Mesothelial cell of epicardium (in vitro differentiated cells): ENCODE measurements at regions not wholly inside any gene's neighbourhood (a gene's known extent, or its start where the extent isn't known, plus 50 kb on each side); places are given as distances from the start of the nearest gene placed in this dataset.

Experiments used
- DNase-seq, 2 experiments: peaks; one replicate each; pipeline ENCODE4 v3.0.0; 2021; ENCODE audit warnings: low spot score in 2 of 2; ENCODE audit not compliant: unreplicated experiment in 2 of 2
- H3K27ac Mint-ChIP-seq: 2 replicates; pipeline ENCODE4 v1.8.0; 2021; ENCODE audit warnings: mixed read lengths
- H3K27me3 Mint-ChIP-seq: 2 replicates; pipeline ENCODE4 v1.8.0; 2021; ENCODE audit warnings: low read depth, mixed read lengths
- H3K36me3 Mint-ChIP-seq: 2 replicates; pipeline ENCODE4 v1.8.0; 2021; ENCODE audit warnings: mixed read lengths
- H3K4me1 Mint-ChIP-seq: 2 replicates; pipeline ENCODE4 v1.8.0; 2021; ENCODE audit warnings: mixed read lengths
- H3K4me3 Mint-ChIP-seq: 2 replicates; pipeline ENCODE4 v1.8.0; 2021; ENCODE audit warnings: mild to moderate bottlenecking, moderate library complexity, mixed read lengths
- H3K9me3 Mint-ChIP-seq: 2 replicates; pipeline ENCODE4 v1.8.0; 2021; ENCODE audit warnings: mixed read lengths
- CTCF ChIP-seq: fragments of 200-600 bp; sonication (generic); IDR thresholded peaks from one replicate; pipeline ENCODE4 v1.5.0; 2021; ENCODE audit warnings: antibody characterized with exemption; ENCODE audit not compliant: unreplicated experiment

GRCh38 chrX:131709553-131709952 lies 165.7 kb downstream of the OR13H1 start:
- Mint-ChIP-seq H3K27me3 (no peaks in the 10 kb centered on the region), H3K36me3 (peaks cover 86% of the 10 kb centered on the region), H3K4me3 (no peak overlapping the region), H3K9me3 (peaks cover 46% of the 10 kb centered on the region), H3K27ac (no peak overlapping the region), H3K4me1 (no peaks in the 10 kb centered on the region)
- TF ChIP-seq CTCF = no peak
- DNase-seq = no peak

- Mint-ChIP-seq H3K4me1 (no peaks in the 10 kb centered on the region), H3K4me3 (no peak overlapping the region), H3K27me3 (no peaks in the 10 kb centered on the region), H3K9me3 (peaks cover 40% of the 10 kb centered on the region), H3K36me3 (peaks cover 76% of the 10 kb centered on the region), H3K27ac (no peak overlapping the region)
- no peak for TF ChIP-seq CTCF
- DNase-seq = no peak
Observed at GRCh38 chrX:131711478-131711867, 167.6 kb downstream of the OR13H1 start.

DNA sequence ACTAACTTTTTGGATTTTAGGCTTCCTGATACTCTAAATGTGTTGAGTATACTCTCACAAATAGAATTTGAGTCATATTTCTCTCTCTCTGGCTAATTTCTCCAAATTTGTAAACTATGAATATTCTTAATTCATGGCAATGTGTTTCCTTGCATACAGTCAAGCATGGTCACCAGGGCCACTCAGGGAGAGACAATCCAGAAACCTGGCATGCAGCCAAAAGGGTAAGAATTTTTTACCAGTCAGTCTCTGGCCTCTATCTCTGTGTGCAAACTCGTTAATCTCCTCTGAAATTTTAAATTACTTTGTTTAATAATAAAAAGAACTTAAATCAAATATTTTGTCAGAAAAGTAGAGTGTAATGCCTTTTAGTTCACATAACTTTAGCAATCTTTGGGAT lies 179.8 kb downstream of the OR13H1 start:
- H3K36me3 Mint-ChIP-seq = peaks cover 45% of the 10 kb centered on the region
- H3K27me3 Mint-ChIP-seq = no peaks in the 10 kb centered on the region
- DNase-seq = no peak
- TF ChIP-seq CTCF = no peak
- peaks cover 38% of the 10 kb centered on the region for H3K9me3 Mint-ChIP-seq
- no peaks in the 10 kb centered on the region for H3K4me1 Mint-ChIP-seq
- H3K4me3 Mint-ChIP-seq = no peak overlapping the region
- no peak overlapping the region for H3K27ac Mint-ChIP-seq

GRCh38 chrX:131724292-131724691 lies 180.4 kb downstream of the OR13H1 start:
- no peaks in the 10 kb centered on the region for H3K4me1 Mint-ChIP-seq
- H3K27ac Mint-ChIP-seq = no peak overlapping the region
- DNase-seq = no peak
- TF ChIP-seq CTCF = no peak
- H3K4me3 Mint-ChIP-seq = no peak overlapping the region
- peaks cover 45% of the 10 kb centered on the region for H3K9me3 Mint-ChIP-seq
- H3K27me3 Mint-ChIP-seq = no peaks in the 10 kb centered on the region
- peaks cover 51% of the 10 kb centered on the region for H3K36me3 Mint-ChIP-seq

GRCh38 chrX:131725001-131725654 lies 181.3 kb downstream of the OR13H1 start:
- H3K27ac Mint-ChIP-seq = no peak overlapping the region
- no peak for DNase-seq
- H3K4me3 Mint-ChIP-seq = no peak overlapping the region
- H3K4me1 Mint-ChIP-seq = no peaks in the 10 kb centered on the region
- H3K36me3 Mint-ChIP-seq = peaks cover 53% of the 10 kb centered on the region
- H3K9me3 Mint-ChIP-seq = peaks cover 48% of the 10 kb centered on the region
- TF ChIP-seq CTCF = no peak
- H3K27me3 Mint-ChIP-seq = no peaks in the 10 kb centered on the region

DNA sequence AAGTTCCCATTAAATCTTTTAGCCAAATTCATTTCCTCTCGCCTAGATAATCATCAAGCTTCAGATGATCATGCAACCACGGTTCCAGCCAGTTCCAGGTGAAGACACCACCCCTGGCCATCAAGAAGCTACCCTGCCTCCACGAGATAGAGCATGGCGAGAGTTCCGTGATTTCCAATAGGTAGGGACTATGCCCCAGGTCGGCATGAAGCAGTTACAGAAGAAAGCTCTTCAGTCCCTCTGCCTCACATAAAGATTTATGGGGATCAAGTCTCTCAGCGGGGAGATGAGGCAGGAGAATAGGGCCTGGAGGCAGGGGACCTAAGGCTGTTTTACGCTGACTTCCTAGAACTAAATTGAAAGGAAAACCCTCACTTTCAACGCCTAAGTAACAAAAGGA lies 183.9 kb downstream of the OR13H1 start:
- DNase-seq = no peak
- Mint-ChIP-seq H3K27ac (no peak overlapping the region), H3K27me3 (no peaks in the 10 kb centered on the region), H3K4me1 (no peaks in the 10 kb centered on the region), H3K4me3 (no peak overlapping the region), H3K9me3 (peaks cover 35% of the 10 kb centered on the region), H3K36me3 (peaks cover 42% of the 10 kb centered on the region)
- TF ChIP-seq CTCF = no peak
